ENCODE measurements at regions not wholly inside any gene's neighbourhood (a gene's known extent, or its start where the extent isn't known, plus 50 kb on each side); places are given as distances from the start of the nearest gene placed in this dataset.

DNA sequence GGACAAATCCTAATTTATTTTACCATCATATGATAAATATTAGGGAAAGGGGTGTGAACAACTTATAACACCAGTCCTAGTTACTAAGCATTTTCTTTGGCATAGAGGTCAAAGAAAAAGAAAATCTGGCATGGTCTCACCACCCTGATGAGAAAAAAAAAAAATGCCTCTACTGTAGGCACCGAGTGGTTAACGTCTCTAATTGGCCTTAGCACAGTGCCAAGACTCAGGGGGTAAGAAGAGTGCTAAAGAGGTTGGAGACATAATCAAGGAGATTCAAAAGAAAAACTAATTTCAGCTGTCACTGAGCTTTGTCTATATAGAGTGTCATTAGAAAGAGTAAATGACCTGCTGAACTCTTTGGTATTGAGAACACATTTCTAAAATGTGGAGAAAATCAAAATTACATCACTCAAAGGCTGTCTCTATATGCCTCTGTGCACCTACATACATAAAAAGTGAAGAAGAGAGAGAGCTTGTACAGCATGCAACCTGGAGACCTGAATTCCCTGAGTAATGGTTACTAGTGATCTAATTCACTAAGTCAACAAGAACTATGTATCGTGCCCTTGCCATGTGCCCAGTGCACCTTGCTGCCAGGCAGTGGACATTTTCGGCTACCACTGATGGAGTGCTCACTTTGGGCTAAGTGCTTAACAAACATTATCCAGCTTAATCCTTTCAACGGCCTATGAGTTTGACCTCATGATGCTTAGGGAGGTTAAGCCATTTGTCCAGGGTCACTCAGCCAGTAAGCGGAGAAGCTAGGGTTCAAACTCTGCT, 113.8 kb upstream of the G2E3 start:
- peaks cover 3% of the 10 kb centered on the region for H3K4me1 Mint-ChIP-seq (ENCODE audit: low read depth, unreplicated experiment)
- DNase-seq = no peak
- H3K4me3 Mint-ChIP-seq (ENCODE audit: unreplicated experiment) = no peak overlapping the region
- TF ChIP-seq, protein P1, sequence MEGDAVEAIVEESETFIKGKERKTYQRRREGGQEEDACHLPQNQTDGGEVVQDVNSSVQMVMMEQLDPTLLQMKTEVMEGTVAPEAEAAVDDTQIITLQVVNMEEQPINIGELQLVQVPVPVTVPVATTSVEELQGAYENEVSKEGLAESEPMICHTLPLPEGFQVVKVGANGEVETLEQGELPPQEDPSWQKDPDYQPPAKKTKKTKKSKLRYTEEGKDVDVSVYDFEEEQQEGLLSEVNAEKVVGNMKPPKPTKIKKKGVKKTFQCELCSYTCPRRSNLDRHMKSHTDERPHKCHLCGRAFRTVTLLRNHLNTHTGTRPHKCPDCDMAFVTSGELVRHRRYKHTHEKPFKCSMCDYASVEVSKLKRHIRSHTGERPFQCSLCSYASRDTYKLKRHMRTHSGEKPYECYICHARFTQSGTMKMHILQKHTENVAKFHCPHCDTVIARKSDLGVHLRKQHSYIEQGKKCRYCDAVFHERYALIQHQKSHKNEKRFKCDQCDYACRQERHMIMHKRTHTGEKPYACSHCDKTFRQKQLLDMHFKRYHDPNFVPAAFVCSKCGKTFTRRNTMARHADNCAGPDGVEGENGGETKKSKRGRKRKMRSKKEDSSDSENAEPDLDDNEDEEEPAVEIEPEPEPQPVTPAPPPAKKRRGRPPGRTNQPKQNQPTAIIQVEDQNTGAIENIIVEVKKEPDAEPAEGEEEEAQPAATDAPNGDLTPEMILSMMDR (IDR thresholded peaks at IDR 0.05; ENCODE audit: partially characterized antibody, unreplicated experiment) = no peak
- no peaks in the 10 kb centered on the region for H3K27me3 Mint-ChIP-seq (ENCODE audit: unreplicated experiment)
- H3K9me3 Mint-ChIP-seq (ENCODE audit: unreplicated experiment) = peaks cover 1% of the 10 kb centered on the region
- no peaks in the 10 kb centered on the region for H3K36me3 Mint-ChIP-seq (ENCODE audit: unreplicated experiment)
- no peak overlapping the region for H3K27ac Mint-ChIP-seq (ENCODE audit: unreplicated experiment)

DNA sequence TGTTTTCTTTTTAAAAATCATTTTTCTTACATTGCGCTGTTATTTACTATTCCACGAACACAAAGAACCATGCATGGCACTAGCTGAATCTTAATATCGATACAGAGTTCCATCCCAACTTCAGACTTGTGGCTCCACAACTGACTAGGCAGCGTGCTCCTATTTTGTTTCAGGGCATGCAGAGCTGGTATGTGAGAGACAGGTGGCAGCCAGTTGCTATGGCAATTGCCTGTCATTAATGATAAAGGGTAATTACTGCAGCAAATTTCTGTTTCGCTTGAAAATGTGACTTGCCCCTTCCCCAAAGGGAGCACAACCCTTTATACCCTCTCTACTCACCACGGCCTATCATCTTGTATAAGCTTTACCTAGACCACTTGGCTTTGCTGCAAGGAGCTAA, 113.1 kb upstream of the G2E3 start:
- peaks cover 6% of the 10 kb centered on the region for H3K4me1 Mint-ChIP-seq (ENCODE audit: low read depth, unreplicated experiment)

DNA sequence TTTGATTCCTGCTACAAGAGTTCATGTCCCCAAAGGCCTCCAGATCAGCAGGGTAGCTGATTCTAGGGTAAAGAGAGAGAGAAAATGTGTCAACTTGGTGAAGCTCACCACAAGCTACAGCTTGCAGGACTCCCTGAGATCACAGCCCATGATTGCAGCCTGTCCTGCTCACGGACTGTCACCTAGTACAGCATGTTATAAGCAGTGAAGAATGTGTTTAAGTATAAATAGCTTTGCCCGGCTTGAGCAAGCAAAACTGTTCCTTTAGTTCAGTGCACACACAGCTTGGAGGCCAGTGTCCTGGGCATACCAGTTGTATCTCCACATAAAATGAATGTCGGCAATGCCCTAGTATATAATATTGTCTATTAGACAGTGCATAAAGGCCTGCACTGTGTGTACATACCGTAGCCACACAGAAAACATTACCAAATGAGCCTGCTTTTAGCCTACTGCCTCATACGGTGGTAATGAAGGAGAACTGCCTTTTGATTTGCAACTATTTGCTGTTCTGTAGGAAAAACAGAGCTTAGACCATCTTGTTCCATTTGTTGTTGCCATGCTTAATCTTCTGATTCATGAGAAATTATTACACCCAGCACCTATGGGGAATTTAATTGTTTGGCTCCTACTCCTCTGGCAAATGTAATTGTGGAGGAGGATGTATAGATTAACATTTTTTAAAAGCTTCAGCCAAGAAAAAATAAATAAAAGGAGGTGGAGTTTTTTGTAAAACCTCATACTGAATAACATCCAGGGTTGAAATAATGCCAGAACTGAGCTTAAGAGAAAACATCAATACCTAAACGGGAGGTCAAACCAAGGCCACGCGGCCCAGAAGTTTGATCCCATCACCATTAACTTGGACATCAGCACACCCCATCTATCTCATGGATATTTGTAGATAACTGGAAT, 108.1 kb upstream of the G2E3 start:
- H3K4me3 Mint-ChIP-seq (ENCODE audit: unreplicated experiment) = no peak overlapping the region
- peaks cover 3% of the 10 kb centered on the region for H3K4me1 Mint-ChIP-seq (ENCODE audit: low read depth, unreplicated experiment)
- no peak for DNase-seq
- no peaks in the 10 kb centered on the region for H3K36me3 Mint-ChIP-seq (ENCODE audit: unreplicated experiment)
- no peak overlapping the region for H3K27ac Mint-ChIP-seq (ENCODE audit: unreplicated experiment)
- no peaks in the 10 kb centered on the region for H3K9me3 Mint-ChIP-seq (ENCODE audit: unreplicated experiment)
- TF ChIP-seq, protein P1 (IDR thresholded peaks at IDR 0.05; ENCODE audit: partially characterized antibody, unreplicated experiment) = no peak
- H3K27me3 Mint-ChIP-seq (ENCODE audit: unreplicated experiment) = no peaks in the 10 kb centered on the region

More for the DNA sequence above, 113.1 kb upstream of the G2E3 start:
- TF ChIP-seq, protein P1 (IDR thresholded peaks at IDR 0.05; ENCODE audit: partially characterized antibody, unreplicated experiment) = no peak
- DNase-seq = no peak
- Mint-ChIP-seq H3K27me3 (ENCODE audit: unreplicated experiment) (no peaks in the 10 kb centered on the region), H3K9me3 (ENCODE audit: unreplicated experiment) (peaks cover 1% of the 10 kb centered on the region), H3K27ac (ENCODE audit: unreplicated experiment) (no peak overlapping the region), H3K36me3 (ENCODE audit: unreplicated experiment) (no peaks in the 10 kb centered on the region), H3K4me3 (ENCODE audit: unreplicated experiment) (no peak overlapping the region)

DNA sequence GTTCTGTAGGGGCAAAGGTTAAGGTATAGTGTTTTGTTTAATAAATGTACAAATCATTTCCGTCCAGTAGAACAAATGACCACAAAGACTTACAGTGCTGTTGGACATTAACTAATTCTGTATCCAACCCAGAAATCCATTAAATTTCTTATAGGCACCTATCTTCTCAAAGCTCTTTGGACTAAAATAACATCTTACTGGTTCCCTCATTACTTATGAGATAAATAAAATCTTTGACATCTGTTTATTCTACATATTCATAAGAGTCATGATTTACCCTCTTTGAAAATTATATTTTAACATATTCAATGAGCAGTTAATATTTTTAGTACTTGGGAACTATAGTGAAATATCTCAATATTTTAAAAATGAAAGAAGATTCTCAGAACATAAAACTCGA, 102.7 kb upstream of the G2E3 start:
- TF ChIP-seq, protein P1 (IDR thresholded peaks at IDR 0.05; ENCODE audit: partially characterized antibody, unreplicated experiment) = no peak
- no peaks in the 10 kb centered on the region for H3K9me3 Mint-ChIP-seq (ENCODE audit: unreplicated experiment)
- no peak overlapping the region for H3K27ac Mint-ChIP-seq (ENCODE audit: unreplicated experiment)
- H3K36me3 Mint-ChIP-seq (ENCODE audit: unreplicated experiment) = no peaks in the 10 kb centered on the region
- DNase-seq = no peak
- H3K4me1 Mint-ChIP-seq (ENCODE audit: low read depth, unreplicated experiment) = no peaks in the 10 kb centered on the region
- H3K4me3 Mint-ChIP-seq (ENCODE audit: unreplicated experiment) = no peak overlapping the region
- no peaks in the 10 kb centered on the region for H3K27me3 Mint-ChIP-seq (ENCODE audit: unreplicated experiment)

All from glutamatergic neuron (in vitro differentiated cells).